Transverse colon (tissue), 3 donors: ENCODE measurements at regions not wholly inside any gene's neighbourhood (a gene's known extent, or its start where the extent isn't known, plus 50 kb on each side); places are given as distances from the start of the nearest gene placed in this dataset.

ENCODE experiments used
- CTCF ChIP-seq, 5 experiments: fragments of 200-600 bp in 3 of 5; fragments of 450-650 bp in 2 of 5; sonication (generic) in 3 of 5; IDR thresholded peaks; 1 replicate in 2 of 5; 2 replicates in 3 of 5; pipeline ENCODE4 v1.5.1; 2016 to 2017; ENCODE audit warnings: antibody characterized with exemption in 5 of 5, inconsistent platforms in 3 of 5, mild to moderate bottlenecking in 2 of 5, moderate library complexity in 1 of 5
- POLR2A ChIP-seq: fragments of 450-650 bp; IDR thresholded peaks from one replicate; pipeline ENCODE4 v1.6.1; 2016; ENCODE audit warnings: antibody characterized with exemption, mild to moderate bottlenecking, moderate library complexity

GRCh38 chr20:60687213-60687612 lies 564.8 kb upstream of the CDH4 start:
- no peak for TF ChIP-seq CTCF (IDR thresholded peaks at IDR 0.05)
- TF ChIP-seq POLR2A: no peak
